HepG2 (cell line): ENCODE measurements at regions not wholly inside any gene's neighbourhood (a gene's known extent, or its start where the extent isn't known, plus 50 kb on each side); places are given as distances from the start of the nearest gene placed in this dataset.

Experiments used
- ATAC-seq: fragments of 200-7000 bp; cut with Tn5 transposase; 3 replicates; pipeline ENCODE4 v1.9.1; 2020; ENCODE audit warnings: mild to moderate bottlenecking, moderate library complexity
- BruUV-seq: library from RNA; stranded (reverse); fragments of 400-500 nt; replicated peaks from 2 replicates; lab custom pipeline; 2021; lab: Mats Ljungman, UMichigan
- CTCF ChIA-PET: fragments of 300-600 bp; formaldehyde crosslinking; extraction: SDS; loops from one replicate; lab custom pipeline; 2021; ENCODE audit warnings: low total read pairs, inconsistent platforms, low intra/inter-chr PET ratio; lab: Yijun Ruan, JAX
- POLR2A ChIA-PET: fragments of 350-600 bp; sonication (Branson Sonifier 250); formaldehyde crosslinking; loops from one replicate; lab custom pipeline; 2020; ENCODE audit warnings: antibody characterized with exemption, inconsistent platforms; lab: Yijun Ruan, JAX
- DNase-seq: peaks from one replicate; pipeline ENCODE4 v3.0.0-alpha.2; 2015; ENCODE audit warnings: low spot score
- FAIRE-seq: peaks from 3 replicates; lab custom pipeline; 2011; peaks lifted over from hg19 to GRCh38; lab: Jason Lieb, UNC
- H2AFZ ChIP-seq: one replicate; pipeline ENCODE4 v1.6.1; 2011; ENCODE audit warnings: low read length, inconsistent platforms
- H3K27ac ChIP-seq: fragments of 300-600 bp; 3 replicates; pipeline ENCODE4 v1.8.0; 2011; ENCODE audit warnings: mixed run types, mild to moderate bottlenecking, mixed read lengths, low read length, inconsistent platforms; ENCODE audit not compliant: insufficient read depth; ENCODE audit errors: extremely low read length
- H3K27me3 ChIP-seq, 2 experiments: fragments of 200-600 bp in 1 of 2; 2 replicates in 1 of 2; 3 replicates in 1 of 2; pipeline versions ENCODE4 v1.6.0 to v1.8.0; 2011; ENCODE audit warnings: low read length in 2 of 2, mild to moderate bottlenecking in 2 of 2, moderate library complexity in 2 of 2, inconsistent platforms in 1 of 2; ENCODE audit not compliant: insufficient read depth in 2 of 2, control insufficient read depth in 1 of 2
- H3K36me3 ChIP-seq, 2 experiments: fragments of 200-600 bp in 1 of 2; replicated peaks in 1 of 2; 2 replicates in 1 of 2; 3 replicates in 1 of 2; pipeline versions ENCODE4 v1.5.1 to v1.8.0; 2011; ENCODE audit warnings: low read length in 2 of 2, inconsistent platforms in 1 of 2; ENCODE audit not compliant: insufficient read depth in 2 of 2, control insufficient read depth in 1 of 2
- H3K4me1 ChIP-seq: 2 replicates; pipeline ENCODE4 v1.5.1; 2012; ENCODE audit warnings: low read length, inconsistent platforms; ENCODE audit not compliant: insufficient read depth
- H3K4me2 ChIP-seq: 2 replicates; pipeline ENCODE4 v1.6.0; 2011; ENCODE audit warnings: low read depth, low read length, inconsistent platforms
- H3K4me3 ChIP-seq, 3 experiments: fragments of 200-600 bp in 1 of 3; sonication (generic), shearing (Covaris generic) in 1 of 3; replicated peaks in 1 of 3; 2 replicates each; pipeline ENCODE4 v1.5.1; 2011 to 2016; ENCODE audit warnings: low read length in 3 of 3, inconsistent platforms in 2 of 3, low read depth in 2 of 3, mild to moderate bottlenecking in 2 of 3, control low read depth in 1 of 3, mixed read lengths in 1 of 3; ENCODE audit not compliant: insufficient read depth in 1 of 3
- H3K79me2 ChIP-seq: one replicate; pipeline ENCODE4 v1.6.1; 2011; ENCODE audit warnings: low read length, inconsistent platforms; ENCODE audit not compliant: insufficient read depth
- H3K9ac ChIP-seq: 2 replicates; pipeline ENCODE4 v1.6.0; 2011; ENCODE audit warnings: mild to moderate bottlenecking, low read depth, low read length, inconsistent platforms; ENCODE audit not compliant: insufficient read depth
- H3K9me3 ChIP-seq: 2 replicates; pipeline ENCODE4 v1.5.1; 2012; ENCODE audit warnings: mild to moderate bottlenecking, low read length
- H4K20me1 ChIP-seq: 2 replicates; pipeline ENCODE4 v1.6.0; 2011; ENCODE audit warnings: inconsistent platforms, mild to moderate bottlenecking, low read length, moderate library complexity; ENCODE audit not compliant: insufficient read depth
- BATF2 ChIP-seq: sonication (generic); formaldehyde crosslinking; IDR thresholded peaks from 2 replicates; pipeline ENCODE4 v1.8.0; 2022; ENCODE audit warnings: mild to moderate bottlenecking, missing genetic modification reagents, moderate library complexity
- BHLHE40 ChIP-seq: IDR thresholded peaks from 2 replicates; pipeline ENCODE4 v1.6.1; 2011; ENCODE audit warnings: low read length, improper control_type of control experiment
- CC2D1A ChIP-seq: sonication (generic); formaldehyde crosslinking; IDR thresholded peaks from 2 replicates; pipeline ENCODE4 v1.8.1; 2023; ENCODE audit warnings: mild to moderate bottlenecking, missing genetic modification reagents
- IRF9 ChIP-seq: sonication (generic); formaldehyde crosslinking; IDR thresholded peaks from 2 replicates; pipeline ENCODE4 v1.8.0; 2022; ENCODE audit warnings: missing genetic modification reagents, mild to moderate bottlenecking, borderline replicate concordance
- JUNB ChIP-seq: sonication (generic); formaldehyde crosslinking; IDR thresholded peaks from 2 replicates; pipeline ENCODE4 v1.8.0; 2022; ENCODE audit warnings: missing genetic modification reagents, mild to moderate bottlenecking, borderline replicate concordance
- MBNL3 ChIP-seq: fragments of 250-450 bp; sonication (Bioruptor Pico); conservative IDR thresholded peaks from 2 replicates; pipeline ENCODE4 v1.8.0; 2022; ENCODE audit warnings: mild to moderate bottlenecking, inconsistent platforms
- NFKB2 ChIP-seq: sonication (generic); formaldehyde crosslinking; IDR thresholded peaks from 2 replicates; pipeline ENCODE4 v1.4.0; 2020; ENCODE audit warnings: missing genetic modification reagents, borderline replicate concordance
- POLR2AphosphoS2 ChIP-seq: IDR thresholded peaks from 2 replicates; pipeline ENCODE4 v1.6.1; 2011; ENCODE audit warnings: low read depth, low read length, improper control_type of control experiment
- REPIN1 ChIP-seq: sonication (generic); formaldehyde crosslinking; IDR thresholded peaks from 2 replicates; pipeline ENCODE4 v1.8.0; 2022; ENCODE audit warnings: missing genetic modification reagents, low read depth, mild to moderate bottlenecking, borderline replicate concordance
- ZNF24 ChIP-seq: fragments of 450-650 bp; IDR thresholded peaks from 2 replicates; pipeline ENCODE4 v1.6.1; 2017; ENCODE audit warnings: antibody characterized with exemption, mild to moderate bottlenecking
- ZNF484 ChIP-seq: sonication (generic); formaldehyde crosslinking; IDR thresholded peaks from 2 replicates; pipeline ENCODE4 v1.5.1; 2020; ENCODE audit warnings: mild to moderate bottlenecking, low read depth, missing genetic modification reagents, borderline replicate concordance
- ZNF772 ChIP-seq: sonication (generic); formaldehyde crosslinking; IDR thresholded peaks from 2 replicates; pipeline ENCODE4 v1.5.0; 2020; ENCODE audit warnings: mild to moderate bottlenecking, missing genetic modification reagents
- WGBS: methylation state at CpG from one replicate; pipeline ENCODE4 v1.1.6; 2017; ENCODE audit warnings: low lambda C conversion rate; 5-methylcytosine and 5-hydroxymethylcytosine counted together
- in situ Hi-C: cut with HindIII; loops from 2 replicates; pipeline ENCODE4 v1.10.0; 2017; ENCODE audit warnings: low pct_unique_long_range_greater_than_20kb; ENCODE audit not compliant: extremely low pct_ligation_motif_present
- intact Hi-C: fragments of 100-400 bp; cut with micrococcal nuclease; formaldehyde crosslinking; loops from one replicate; pipeline ENCODE4 v1.10.0; 2022; ENCODE audit not compliant: unreplicated experiment
- TF ChIP-seq, protein P1 (sequence below): sonication (generic); formaldehyde crosslinking; IDR thresholded peaks from 2 replicates; pipeline ENCODE4 v1.4.0; 2020; ENCODE audit warnings: mild to moderate bottlenecking, missing genetic modification reagents

GRCh38 chr5:3704661-3705060 is 109.0 kb downstream of the IRX1 start (continued):
- TF ChIP-seq JUNB (CRISPR knock-in tag) (no peak), ZNF24 (no peak), NFKB2 (no peak), ZNF484 (CRISPR knock-in tag) (no peak), REPIN1 (CRISPR knock-in tag) (no peak), POLR2AphosphoS2 (no peak)

DNA sequence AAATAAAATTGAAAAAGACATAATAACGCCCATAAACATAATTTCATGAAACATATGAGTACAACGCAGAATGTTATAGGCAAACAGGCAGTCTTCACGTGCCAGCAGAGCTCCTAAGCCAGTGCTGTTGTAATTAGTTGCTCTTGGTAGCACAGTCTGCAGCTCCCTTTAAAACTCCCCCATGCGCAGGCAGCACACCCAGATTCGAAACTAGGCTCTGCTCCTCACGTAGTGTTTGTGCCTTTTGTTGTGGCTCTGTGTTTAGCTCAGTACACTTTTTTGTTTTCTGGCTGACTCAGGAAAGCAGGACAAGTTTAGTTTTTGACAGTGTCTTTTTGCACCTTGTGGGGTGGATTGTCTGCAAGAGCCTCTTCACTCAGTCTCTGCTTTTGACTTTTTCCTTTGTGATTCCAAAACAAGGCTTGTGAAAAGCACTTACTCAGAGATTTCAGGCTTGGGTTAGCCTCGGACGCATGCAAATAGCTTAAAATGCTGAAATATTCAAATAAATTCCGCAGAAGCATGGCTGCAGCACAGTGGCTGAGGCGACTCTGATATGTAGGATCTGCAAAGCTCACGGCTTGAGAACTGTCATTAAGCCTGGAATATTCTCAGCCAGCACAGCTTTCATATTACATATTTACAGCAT is 113.6 kb downstream of the IRX1 start:
- Histone ChIP-seq H3K79me2 (no peaks in the 10 kb centered on the region), H3K9me3 (0 out of 2 replicates have a peak, but pooled peaks cover 16% of the 10 kb centered on the region), H3K4me3 (no peak overlapping the region), H3K4me1 (no peaks in the 10 kb centered on the region), H4K20me1 (no peaks in the 10 kb centered on the region), H3K9ac (no peak overlapping the region), H3K4me2 (no peak overlapping the region), H2AFZ (no peak overlapping the region), H3K27me3 (no peaks in the 10 kb centered on the region), H3K36me3 (no peaks in the 10 kb centered on the region), H3K27ac (no peak overlapping the region)
- POLR2A ChIA-PET: no interaction called here
- ATAC-seq (no peak), FAIRE-seq (no peak), DNase-seq (no peak)
- CTCF ChIA-PET: no interaction called here
- BruUV-seq: no TSS peak
- WGBS: 13% methylated on average over 11 of the region's 11 CpGs
- in situ Hi-C loops (no loop called here), intact Hi-C loops (no loop called here)
- TF ChIP-seq IRF9: no peak
- TF ChIP-seq BATF2 (CRISPR knock-in tag): no peak
- no peak for TF ChIP-seq BHLHE40
- TF ChIP-seq MBNL3 (CRISPR knock-in tag): no peak
- no peak for TF ChIP-seq ZNF772 (CRISPR knock-in tag)
- TF ChIP-seq, protein P1, sequence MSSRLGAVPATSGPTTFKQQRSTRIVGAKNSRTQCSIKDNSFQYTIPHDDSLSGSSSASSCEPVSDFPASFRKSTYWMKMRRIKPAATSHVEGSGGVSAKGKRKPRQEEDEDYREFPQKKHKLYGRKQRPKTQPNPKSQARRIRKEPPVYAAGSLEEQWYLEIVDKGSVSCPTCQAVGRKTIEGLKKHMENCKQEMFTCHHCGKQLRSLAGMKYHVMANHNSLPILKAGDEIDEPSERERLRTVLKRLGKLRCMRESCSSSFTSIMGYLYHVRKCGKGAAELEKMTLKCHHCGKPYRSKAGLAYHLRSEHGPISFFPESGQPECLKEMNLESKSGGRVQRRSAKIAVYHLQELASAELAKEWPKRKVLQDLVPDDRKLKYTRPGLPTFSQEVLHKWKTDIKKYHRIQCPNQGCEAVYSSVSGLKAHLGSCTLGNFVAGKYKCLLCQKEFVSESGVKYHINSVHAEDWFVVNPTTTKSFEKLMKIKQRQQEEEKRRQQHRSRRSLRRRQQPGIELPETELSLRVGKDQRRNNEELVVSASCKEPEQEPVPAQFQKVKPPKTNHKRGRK (CRISPR knock-in tag): no peak
- no peak for TF ChIP-seq CC2D1A
